ENCODE measurements at regions not wholly inside any gene's neighbourhood (a gene's known extent, or its start where the extent isn't known, plus 50 kb on each side); places are given as distances from the start of the nearest gene placed in this dataset.
"Not testable (repeated sequence)": the region's sequence is repeated elsewhere in the genome, so short reads cannot be mapped to it uniquely, and the experiment has no call there.

DNA sequence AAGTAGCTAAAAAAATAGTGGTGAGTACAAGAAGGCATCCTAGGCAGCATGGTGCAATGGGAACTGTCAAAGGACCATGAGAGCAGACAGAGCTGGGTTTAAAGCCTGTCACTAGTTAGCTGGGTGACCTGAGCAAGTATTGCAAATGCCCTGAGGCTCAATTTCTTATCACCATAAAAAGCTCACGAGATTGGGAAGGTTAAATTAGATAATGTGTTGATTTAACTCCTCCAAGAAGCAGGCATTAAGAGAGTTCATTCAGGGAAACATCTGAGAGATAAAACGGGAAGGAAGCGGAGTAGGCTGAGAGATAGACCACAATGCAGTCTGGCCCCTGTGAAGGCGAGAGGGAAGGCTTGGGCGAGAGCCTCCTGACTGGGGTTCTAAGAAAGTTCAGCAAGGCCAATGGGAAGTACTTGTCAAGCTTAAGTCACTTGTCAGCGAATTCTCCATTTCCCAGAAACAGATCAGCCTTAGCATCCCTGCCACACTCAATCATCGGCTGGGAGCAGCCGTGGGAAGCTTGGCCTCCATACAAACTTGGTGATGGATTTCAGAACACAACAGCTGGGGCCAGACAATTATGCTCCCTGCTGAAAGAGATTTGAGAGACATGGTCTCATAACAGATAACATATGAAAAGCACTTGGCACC is 105.5 kb downstream of the POU4F1 start:
- TF ChIP-seq CTCF (IDR thresholded peaks at IDR 0.05; ENCODE audit: insufficient read depth, low read length, poor library complexity, severe bottlenecking) = no peak
- DNase-seq (ENCODE audit: extremely low read depth, insufficient read length) = no peak

DNA sequence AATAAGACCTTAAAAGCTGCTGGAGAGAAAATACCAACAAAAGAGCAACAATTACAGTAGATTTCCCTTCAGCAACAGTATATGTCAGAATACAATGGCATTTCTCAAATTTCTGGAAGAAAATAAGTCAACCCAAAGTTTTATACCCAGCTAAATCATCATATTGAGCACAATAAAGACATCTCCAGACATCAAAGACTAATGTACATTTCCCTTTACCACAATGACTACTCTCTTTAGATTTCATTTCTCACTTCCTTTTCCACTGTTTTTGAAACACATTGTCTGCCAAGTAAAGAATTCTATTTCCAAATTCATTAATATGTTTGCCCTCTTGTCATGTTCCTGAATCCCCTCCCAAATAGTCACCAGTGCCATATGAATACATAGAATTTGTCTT is 111.4 kb downstream of the POU4F1 start:
- DNase-seq (ENCODE audit: extremely low read depth, insufficient read length) = no peak
- TF ChIP-seq CTCF (IDR thresholded peaks at IDR 0.05; ENCODE audit: insufficient read depth, low read length, poor library complexity, severe bottlenecking) = no peak
- Histone ChIP-seq H3K27me3 (replicated peaks; ENCODE audit: control insufficient read depth, insufficient read depth, low read length) (no peaks in the 10 kb centered on the region), H3K36me3 (ENCODE audit: control insufficient read depth, insufficient read depth, low read length) (no peaks in the 10 kb centered on the region), H3K4me3 (replicated peaks; ENCODE audit: low read depth, low read length) (no peak overlapping the region)

More for the DNA sequence above, 105.5 kb downstream of the POU4F1 start:
- no peaks in the 10 kb centered on the region for H3K27me3 ChIP-seq (replicated peaks; ENCODE audit: control insufficient read depth, insufficient read depth, low read length)
- no peaks in the 10 kb centered on the region for H3K36me3 ChIP-seq (ENCODE audit: control insufficient read depth, insufficient read depth, low read length)
- H3K4me3 ChIP-seq (replicated peaks; ENCODE audit: low read depth, low read length) = no peak overlapping the region

GRCh38 chr13:78490225-78490624 is 113.1 kb downstream of the POU4F1 start:
- H3K27me3 ChIP-seq (replicated peaks; ENCODE audit: control insufficient read depth, insufficient read depth, low read length); DNase-seq (ENCODE audit: extremely low read depth, insufficient read length); H3K36me3 ChIP-seq (ENCODE audit: control insufficient read depth, insufficient read depth, low read length); H3K4me3 ChIP-seq (replicated peaks; ENCODE audit: low read depth, low read length): not testable (repeated sequence)

DNA sequence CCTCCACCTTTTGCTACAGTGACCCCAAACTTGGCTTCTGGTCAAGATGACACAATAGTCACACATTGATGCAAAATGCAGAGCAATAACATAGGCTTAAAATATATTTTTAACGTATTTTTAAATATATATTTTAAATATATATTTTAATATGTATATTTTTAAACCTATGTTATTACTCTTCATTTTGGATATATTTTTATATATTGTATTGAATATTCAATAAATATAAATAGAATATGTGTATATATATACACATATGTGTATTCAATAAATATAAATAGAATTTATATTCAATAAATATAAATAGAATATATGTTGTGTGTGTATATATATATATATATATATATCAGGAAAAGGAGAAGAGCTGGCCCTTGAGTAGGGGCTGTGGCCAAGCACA is 115.6 kb downstream of the POU4F1 start:
- no peak for DNase-seq (ENCODE audit: extremely low read depth, insufficient read length)
- no peak overlapping the region for H3K4me3 ChIP-seq (replicated peaks; ENCODE audit: low read depth, low read length)
- no peak for TF ChIP-seq CTCF (IDR thresholded peaks at IDR 0.05; ENCODE audit: insufficient read depth, low read length, poor library complexity, severe bottlenecking)
- H3K36me3 ChIP-seq (ENCODE audit: control insufficient read depth, insufficient read depth, low read length) = no peaks in the 10 kb centered on the region
- H3K27me3 ChIP-seq (replicated peaks; ENCODE audit: control insufficient read depth, insufficient read depth, low read length) = no peaks in the 10 kb centered on the region

DNA sequence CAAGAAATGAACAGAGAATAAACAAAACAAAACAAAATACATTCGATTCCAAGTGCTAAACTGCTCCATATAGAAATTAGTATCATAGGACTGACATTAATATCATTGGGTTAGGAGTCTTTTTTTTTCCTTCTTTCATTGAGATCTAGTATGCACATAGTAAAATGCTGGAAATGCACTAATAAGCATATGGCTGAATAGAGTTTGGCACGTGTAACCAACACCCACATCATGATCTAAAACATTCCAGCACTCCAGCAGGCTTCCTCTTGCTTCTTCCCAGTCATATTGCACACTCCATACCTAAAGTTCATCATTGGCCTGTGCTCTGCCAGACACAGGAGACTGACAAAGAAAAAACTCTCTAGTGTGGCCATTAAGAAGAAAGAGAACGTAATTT is 117.5 kb downstream of the POU4F1 start:
- no peak for TF ChIP-seq CTCF (IDR thresholded peaks at IDR 0.05; ENCODE audit: insufficient read depth, low read length, poor library complexity, severe bottlenecking)
- Histone ChIP-seq H3K36me3 (ENCODE audit: control insufficient read depth, insufficient read depth, low read length) (no peaks in the 10 kb centered on the region), H3K4me3 (replicated peaks; ENCODE audit: low read depth, low read length) (no peak overlapping the region), H3K27me3 (replicated peaks; ENCODE audit: control insufficient read depth, insufficient read depth, low read length) (no peaks in the 10 kb centered on the region)
- no peak for DNase-seq (ENCODE audit: extremely low read depth, insufficient read length)

GRCh38 chr13:78478183-78478582 is 125.2 kb downstream of the POU4F1 start:
- no peaks in the 10 kb centered on the region for H3K36me3 ChIP-seq (ENCODE audit: control insufficient read depth, insufficient read depth, low read length)
- H3K27me3 ChIP-seq (replicated peaks; ENCODE audit: control insufficient read depth, insufficient read depth, low read length) = no peaks in the 10 kb centered on the region
- H3K4me3 ChIP-seq (replicated peaks; ENCODE audit: low read depth, low read length) = no peak overlapping the region
- no peak for TF ChIP-seq CTCF (IDR thresholded peaks at IDR 0.05; ENCODE audit: insufficient read depth, low read length, poor library complexity, severe bottlenecking)
- no peak for DNase-seq (ENCODE audit: extremely low read depth, insufficient read length)
